Heart left ventricle (tissue), 16 donors: ENCODE measurements at regions not wholly inside any gene's neighbourhood (a gene's known extent, or its start where the extent isn't known, plus 50 kb on each side); places are given as distances from the start of the nearest gene placed in this dataset.

Source experiments
- ATAC-seq, 4 donors: fragments of 200-7000 bp; cut with Tn5 transposase; one replicate each; pipeline ENCODE4 v1.9.1; 2020 to 2022; ENCODE audit warnings: moderate library complexity in 4 of 4, mild to moderate bottlenecking in 3 of 4, moderate number of reproducible peaks in 1 of 4
- DNase-seq, 5 donors: peaks; one replicate each; pipeline ENCODE4 v3.0.0-alpha.2; 2020
- H3K27ac ChIP-seq, 12 donors: fragments of 200-600 bp; sonication (generic) in 4 of 12; one replicate each; pipeline versions ENCODE4 v1.5.0 to v1.8.0; 2016 to 2022; ENCODE audit warnings: mild to moderate bottlenecking in 2 of 12
- H3K27me3 ChIP-seq, 9 donors: fragments of 200-600 bp; sonication (generic) in 2 of 9; one replicate each; pipeline versions ENCODE4 v1.5.1 to v1.8.0; 2016 to 2022; ENCODE audit warnings: mild to moderate bottlenecking in 3 of 9
- H3K36me3 ChIP-seq, 9 donors: fragments of 200-600 bp; sonication (generic) in 2 of 9; one replicate each; pipeline versions ENCODE4 v1.5.0 to v1.8.0; 2018 to 2022; ENCODE audit warnings: mild to moderate bottlenecking in 2 of 9
- H3K4me1 ChIP-seq, 12 donors: fragments of 200-600 bp; sonication (generic) in 4 of 12; one replicate each; pipeline versions ENCODE4 v1.5.0 to v1.8.0; 2016 to 2022; ENCODE audit warnings: mild to moderate bottlenecking in 3 of 12
- H3K4me3 ChIP-seq, 12 donors: fragments of 200-600 bp; sonication (generic) in 4 of 12; one replicate each; pipeline versions ENCODE4 v1.5.0 to v1.8.0; 2017 to 2022; ENCODE audit warnings: mild to moderate bottlenecking in 9 of 12, moderate library complexity in 4 of 12
- H3K9me3 ChIP-seq, 12 donors: fragments of 200-600 bp; sonication (generic) in 4 of 12; one replicate each; pipeline versions ENCODE4 v1.5.0 to v1.8.0; 2016 to 2022; ENCODE audit warnings: mild to moderate bottlenecking in 1 of 12
- POLR2A ChIP-seq, 2 donors: fragments of 450-650 bp; IDR thresholded peaks; one replicate each; pipeline ENCODE4 v1.6.1; 2017; ENCODE audit warnings: antibody characterized with exemption in 2 of 2, mild to moderate bottlenecking in 2 of 2, moderate library complexity in 2 of 2
- WGBS, 4 donors: extraction: QIAGEN DNeasy Blood & Tissue Kit in 2 of 4; methylation state at CpG; one replicate each; pipeline versions ENCODE4 v1.1.5 to v1.1.7; 2013 to 2018; 5-methylcytosine and 5-hydroxymethylcytosine counted together
- intact Hi-C, 10 donors: fragments of 100-400 bp; cut with DNase I; formaldehyde crosslinking; loops; one replicate each; pipeline versions ENCODE4 v1.11.1 to v1.14.2; 2022
- TF ChIP-seq, protein P1 (sequence below), 12 donors: fragments of 200-600 bp; sonication (generic) in 4 of 12; IDR thresholded peaks; one replicate each; pipeline versions ENCODE4 v1.5.0 to v1.8.0; 2018 to 2022; ENCODE audit warnings: antibody characterized with exemption in 12 of 12, mild to moderate bottlenecking in 5 of 12
- donor health status: ischemic (EF 13 %, LVEDD 7.1; RV severe dilation, severe dysfunction).
- donor health status: healthy with polysubstance abuse.
- donor health status: DM: no; HTN: yes; CAD: no.
- donor health status: DM: no; HTN: no; CAD: no.
- donor health status: ischemic (EF 25% LVEDD 6.9; RV normal size, moderate dysfunction).
- donor health status: ischemic (EF 25% LVEDD 5.7; RV mildly dilated, moderate dysfunction).
- donor health status: healthy.
- donor health status: DM: yes; HTN: yes; CAD: no.
- donor health status: ischemic (EF 35%, LVEDD 5.7; RV mildly dilated, moderate dysfunction).
- donor health status: nonischemic (EF 11% LVEDD 7.7; RV severe dilation, severe dysfunction).
- donor health status: DM: yes; HTN: yes; CAD: no.
- donor health status: PGD.
- donor health status: ischemic (EF 29% LVEDD 5.4; RV normal size, mild dysfunction).
- donor health status: nonischemic (EF 23%, LVEDD 6.1; RV moderate dilation, normal function).

DNA sequence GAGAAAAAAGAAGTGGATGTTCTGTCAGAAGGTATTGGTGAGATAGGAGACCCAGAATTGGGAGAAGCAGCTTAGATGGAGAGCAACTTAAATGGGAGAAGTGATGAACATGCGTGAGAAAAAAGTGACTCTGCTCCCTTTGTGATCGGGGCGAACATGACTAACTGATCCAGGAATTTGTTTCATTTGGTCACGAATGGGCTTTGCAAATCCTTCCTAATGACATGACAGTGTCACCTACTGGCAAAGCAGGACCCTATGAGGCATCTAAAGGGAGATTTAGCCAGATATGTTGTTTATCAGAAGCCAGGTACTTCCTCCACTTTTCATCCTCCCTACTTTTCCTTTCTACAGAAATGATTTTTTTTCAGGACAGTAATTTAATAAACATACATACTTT lies 787.4 kb upstream of the RGMB start:
- Histone ChIP-seq H3K27me3 (no peaks in the 10 kb centered on the region), H3K9me3 (no peaks in the 10 kb centered on the region), H3K4me1 (no peaks in the 10 kb centered on the region), H3K36me3 (no peaks in the 10 kb centered on the region), H3K4me3 (no peak overlapping the region), H3K27ac (no peak overlapping the region)
- ATAC-seq (no peak), DNase-seq (no peak)
- WGBS, 4 donors: 56 to 68% (median 65%) methylated on average over 4 of the region's 4 CpGs
- intact Hi-C loops: no loop called here
- TF ChIP-seq, protein P1, sequence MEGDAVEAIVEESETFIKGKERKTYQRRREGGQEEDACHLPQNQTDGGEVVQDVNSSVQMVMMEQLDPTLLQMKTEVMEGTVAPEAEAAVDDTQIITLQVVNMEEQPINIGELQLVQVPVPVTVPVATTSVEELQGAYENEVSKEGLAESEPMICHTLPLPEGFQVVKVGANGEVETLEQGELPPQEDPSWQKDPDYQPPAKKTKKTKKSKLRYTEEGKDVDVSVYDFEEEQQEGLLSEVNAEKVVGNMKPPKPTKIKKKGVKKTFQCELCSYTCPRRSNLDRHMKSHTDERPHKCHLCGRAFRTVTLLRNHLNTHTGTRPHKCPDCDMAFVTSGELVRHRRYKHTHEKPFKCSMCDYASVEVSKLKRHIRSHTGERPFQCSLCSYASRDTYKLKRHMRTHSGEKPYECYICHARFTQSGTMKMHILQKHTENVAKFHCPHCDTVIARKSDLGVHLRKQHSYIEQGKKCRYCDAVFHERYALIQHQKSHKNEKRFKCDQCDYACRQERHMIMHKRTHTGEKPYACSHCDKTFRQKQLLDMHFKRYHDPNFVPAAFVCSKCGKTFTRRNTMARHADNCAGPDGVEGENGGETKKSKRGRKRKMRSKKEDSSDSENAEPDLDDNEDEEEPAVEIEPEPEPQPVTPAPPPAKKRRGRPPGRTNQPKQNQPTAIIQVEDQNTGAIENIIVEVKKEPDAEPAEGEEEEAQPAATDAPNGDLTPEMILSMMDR (IDR thresholded peaks at IDR 0.05): peak in 1 of 12 donors; percentile 13
- TF ChIP-seq POLR2A (IDR thresholded peaks at IDR 0.05): no peak

DNA sequence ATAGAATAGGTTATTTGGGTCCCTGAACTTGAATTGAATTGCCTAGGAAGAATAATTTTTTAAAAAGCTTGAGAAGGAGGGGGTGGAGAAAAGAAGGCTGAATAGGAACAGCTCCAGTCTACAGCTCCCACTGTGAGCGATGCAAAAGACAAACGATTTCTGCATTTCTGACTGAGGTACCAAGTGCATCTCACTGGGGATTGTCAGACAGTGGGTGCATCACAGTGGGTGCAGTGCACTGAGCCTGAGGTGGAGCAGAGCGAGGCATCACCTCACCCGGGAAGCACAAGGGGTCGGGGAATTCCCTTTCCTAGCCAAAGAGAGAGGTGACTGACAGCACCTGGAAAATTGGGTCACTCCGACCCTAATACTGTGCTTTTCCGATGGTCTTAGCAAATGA lies 782.2 kb upstream of the RGMB start:
- H3K4me1 ChIP-seq: no peaks in the 10 kb centered on the region
- DNase-seq (no peak), ATAC-seq (no peak)
- no peak overlapping the region for H3K4me3 ChIP-seq
- peaks cover 0 to 19% (median 0%) of the 10 kb centered on the region in 12 donors for H3K9me3 ChIP-seq
- no peak overlapping the region for H3K27ac ChIP-seq
- no peak for TF ChIP-seq POLR2A (IDR thresholded peaks at IDR 0.05)
- TF ChIP-seq, protein P1 (IDR thresholded peaks at IDR 0.05): no peak
- no peaks in the 10 kb centered on the region for H3K36me3 ChIP-seq
- intact Hi-C loops: no loop called here
- no peaks in the 10 kb centered on the region for H3K27me3 ChIP-seq
- 83 to 91% (median 87%) methylated on average over 7 of the region's 7 CpGs for WGBS, 4 donors

DNA sequence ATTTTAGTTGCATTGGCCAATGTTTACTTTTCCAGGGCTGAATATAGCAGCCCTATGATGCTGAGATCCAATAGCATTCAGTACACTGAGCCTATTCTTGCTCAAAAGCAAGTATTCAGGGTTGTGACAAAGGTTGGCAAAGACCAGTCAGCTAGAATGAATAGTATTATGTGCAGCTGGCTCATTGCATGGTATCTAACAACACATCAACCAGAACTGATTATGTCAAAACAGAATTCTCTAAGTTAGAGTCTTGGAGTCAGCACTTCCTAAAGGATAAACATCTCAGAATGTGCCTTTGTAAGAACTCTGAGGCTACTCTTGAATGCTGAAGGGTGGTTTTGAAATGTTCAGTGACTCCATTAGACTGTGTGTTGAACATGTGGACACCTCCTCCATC lies 774.5 kb upstream of the RGMB start:
- ATAC-seq: no peak
- H3K9me3 ChIP-seq: peaks cover 0 to 19% (median 0%) of the 10 kb centered on the region in 12 donors
- DNase-seq: no peak
- TF ChIP-seq, protein P1 (IDR thresholded peaks at IDR 0.05): no peak
- intact Hi-C loops: no loop called here
- no peaks in the 10 kb centered on the region for H3K4me1 ChIP-seq
- no peak overlapping the region for H3K27ac ChIP-seq
- no peaks in the 10 kb centered on the region for H3K27me3 ChIP-seq
- no peak overlapping the region for H3K4me3 ChIP-seq
- no peaks in the 10 kb centered on the region for H3K36me3 ChIP-seq

DNA sequence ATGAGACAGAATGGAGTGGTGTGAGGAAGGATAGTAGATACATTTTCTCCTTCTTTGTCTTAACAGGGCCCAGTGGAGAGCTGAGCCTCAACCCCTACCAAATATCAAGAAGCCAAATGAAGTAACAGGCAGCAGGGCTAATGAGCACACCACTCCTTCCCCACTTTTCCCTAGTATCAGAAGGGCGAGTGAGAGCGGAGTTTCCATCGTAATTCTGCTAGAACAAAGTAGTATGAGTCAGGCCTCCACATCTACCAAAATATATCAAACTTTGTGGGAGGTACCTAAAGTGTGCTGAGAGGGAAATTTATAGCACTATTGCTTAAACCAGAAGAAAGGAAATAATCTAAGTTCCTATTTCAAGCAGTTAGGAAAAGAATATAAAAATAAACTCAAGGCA lies 769.0 kb upstream of the RGMB start:
- ATAC-seq (no peak), DNase-seq (no peak)
- 73 to 90% (median 87%) methylated on average over 3 of the region's 3 CpGs for WGBS, 4 donors
- TF ChIP-seq, protein P1 (IDR thresholded peaks at IDR 0.05): no peak
- TF ChIP-seq POLR2A (IDR thresholded peaks at IDR 0.05): no peak
- no peak overlapping the region for H3K4me3 ChIP-seq
- H3K4me1 ChIP-seq: no peaks in the 10 kb centered on the region
- intact Hi-C loops: no loop called here
- H3K9me3 ChIP-seq: peaks cover 0 to 13% (median 0%) of the 10 kb centered on the region in 12 donors
- H3K27ac ChIP-seq: no peak overlapping the region
- H3K36me3 ChIP-seq: no peaks in the 10 kb centered on the region
- no peaks in the 10 kb centered on the region for H3K27me3 ChIP-seq
